IMR-90 (cell line): ENCODE measurements at regions not wholly inside any gene's neighbourhood (a gene's known extent, or its start where the extent isn't known, plus 50 kb on each side); places are given as distances from the start of the nearest gene placed in this dataset.

ENCODE experiments used
- ATAC-seq: fragments of 200-7000 bp; cut with Tn5 transposase; 2 replicates; pipeline ENCODE4 v1.9.1; 2020; ENCODE audit warnings: low read depth, mild to moderate bottlenecking, moderate library complexity
- BruUV-seq: library from RNA; stranded (reverse); fragments of 400-500 nt; replicated peaks from 2 replicates; lab custom pipeline; 2021; lab: Mats Ljungman, UMichigan
- CTCF ChIA-PET: fragments of 300-600 bp; formaldehyde crosslinking; extraction: SDS; loops from one replicate; lab custom pipeline; 2021; ENCODE audit warnings: antibody characterized with exemption; lab: Yijun Ruan, JAX
- POLR2A ChIA-PET: fragments of 300-600 bp; sonication (Branson Sonifier 250); formaldehyde crosslinking; loops from one replicate; lab custom pipeline; 2022; ENCODE audit warnings: antibody characterized with exemption; ENCODE audit not compliant: unreplicated experiment; lab: Charles Lee
- DNase-seq: peaks from one replicate; pipeline ENCODE4 v3.0.0; 2013
- H2AFZ ChIP-seq: replicated peaks from 2 replicates; pipeline ENCODE3; 2013; ENCODE audit warnings: low read length, mild to moderate bottlenecking; ENCODE audit not compliant: poor library complexity
- H2AK5ac ChIP-seq: 2 replicates; pipeline ENCODE4 v1.6.1; 2013; ENCODE audit warnings: low read depth, low read length, inconsistent platforms
- H2AK9ac ChIP-seq: replicated peaks from 2 replicates; pipeline ENCODE3; 2013; ENCODE audit warnings: mild to moderate bottlenecking, low read depth, low read length, moderate library complexity; ENCODE audit not compliant: poor library complexity
- H2BK120ac ChIP-seq: 2 replicates; pipeline ENCODE4 v1.6.1; 2013; ENCODE audit warnings: low read depth, low read length, inconsistent platforms
- H2BK15ac ChIP-seq: 3 replicates; pipeline ENCODE4 v1.6.1; 2013; ENCODE audit warnings: low read depth, low read length, inconsistent platforms
- H2BK20ac ChIP-seq: 2 replicates; pipeline ENCODE4 v1.6.1; 2013; ENCODE audit warnings: low read depth, mild to moderate bottlenecking, inconsistent platforms, low read length, moderate library complexity
- H2BK5ac ChIP-seq: 2 replicates; pipeline ENCODE4 v1.6.1; 2013; ENCODE audit warnings: mild to moderate bottlenecking, low read depth, low read length, inconsistent platforms; ENCODE audit not compliant: poor library complexity, severe bottlenecking
- H3K14ac ChIP-seq: replicated peaks from 2 replicates; pipeline ENCODE4 v1.6.1; 2013; ENCODE audit warnings: low read depth, low read length, inconsistent platforms
- H3K18ac ChIP-seq: 2 replicates; pipeline ENCODE4 v1.6.1; 2013; ENCODE audit warnings: low read depth, low read length, control low read depth
- H3K23ac ChIP-seq: 2 replicates; pipeline ENCODE4 v1.6.1; 2013; ENCODE audit warnings: low read depth, low read length, inconsistent platforms
- H3K27ac ChIP-seq: 2 replicates; pipeline ENCODE4 v1.5.1; 2013; ENCODE audit warnings: mild to moderate bottlenecking, control low read depth, low read length; ENCODE audit not compliant: insufficient read depth
- H3K27me3 ChIP-seq: 2 replicates; pipeline ENCODE4 v1.6.1; 2013; ENCODE audit warnings: low read length; ENCODE audit not compliant: control insufficient read depth, insufficient read depth
- H3K36me3 ChIP-seq: 2 replicates; pipeline ENCODE4 v1.6.1; 2013; ENCODE audit warnings: low read length, mixed read lengths; ENCODE audit not compliant: control insufficient read depth, insufficient read depth
- H3K4ac ChIP-seq: 2 replicates; pipeline ENCODE4 v1.6.1; 2013; ENCODE audit warnings: low read depth, low read length, inconsistent platforms
- H3K4me1 ChIP-seq: 2 replicates; pipeline ENCODE4 v1.6.1; 2013; ENCODE audit warnings: low read length, mixed read lengths; ENCODE audit not compliant: control insufficient read depth, insufficient read depth
- H3K4me2 ChIP-seq: 2 replicates; pipeline ENCODE4 v1.6.1; 2013; ENCODE audit warnings: low read depth, mild to moderate bottlenecking, control low read depth, low read length, moderate library complexity
- H3K4me3 ChIP-seq: 2 replicates; pipeline ENCODE4 v1.5.1; 2013; ENCODE audit warnings: low read depth, mild to moderate bottlenecking, control low read depth, low read length, moderate library complexity; ENCODE audit not compliant: insufficient read depth
- H3K56ac ChIP-seq: 2 replicates; pipeline ENCODE4 v1.6.1; 2013; ENCODE audit warnings: low read length, inconsistent platforms; ENCODE audit not compliant: insufficient read depth; ENCODE audit errors: extremely low read depth
- H3K79me1 ChIP-seq, 2 experiments: 2 replicates each; pipeline ENCODE4 v1.6.1; 2013; ENCODE audit warnings: low read length in 2 of 2, inconsistent platforms in 1 of 2, low read depth in 1 of 2
- H3K9ac ChIP-seq: 2 replicates; pipeline ENCODE4 v1.6.1; 2013; ENCODE audit warnings: low read depth, low read length, control low read depth
- H3K9me1 ChIP-seq: 2 replicates; pipeline ENCODE4 v1.6.1; 2013; ENCODE audit warnings: low read length, inconsistent platforms; ENCODE audit not compliant: insufficient read depth
- H3K9me3 ChIP-seq: 2 replicates; pipeline ENCODE4 v1.6.1; 2013; ENCODE audit warnings: low read length; ENCODE audit not compliant: control insufficient read depth, insufficient read depth
- H4K20me1 ChIP-seq: 2 replicates; pipeline ENCODE4 v1.6.1; 2013; ENCODE audit warnings: low read length, inconsistent platforms; ENCODE audit not compliant: insufficient read depth
- H4K5ac ChIP-seq: 2 replicates; pipeline ENCODE4 v1.6.1; 2013; ENCODE audit warnings: mild to moderate bottlenecking, low read depth, low read length, control low read depth
- H4K8ac ChIP-seq, 2 experiments: 2 replicates each; pipeline ENCODE4 v1.6.1; 2013; ENCODE audit warnings: low read depth in 2 of 2, low read length in 2 of 2, control low read depth in 1 of 2, inconsistent platforms in 1 of 2
- H4K91ac ChIP-seq: 2 replicates; pipeline ENCODE4 v1.6.1; 2013; ENCODE audit warnings: low read depth, low read length, inconsistent platforms; ENCODE audit not compliant: insufficient read depth
- CEBPB ChIP-seq: IDR thresholded peaks from 2 replicates; pipeline ENCODE4 v1.6.1; 2012; ENCODE audit warnings: low read depth, low read length, improper control_type of control experiment
- MXI1 ChIP-seq: IDR thresholded peaks from 2 replicates; pipeline ENCODE4 v1.6.1; 2012; ENCODE audit warnings: low read depth, mild to moderate bottlenecking, low read length, moderate library complexity, borderline replicate concordance
- RCOR1 ChIP-seq: IDR thresholded peaks from 2 replicates; pipeline ENCODE4 v1.6.1; 2012; ENCODE audit warnings: mild to moderate bottlenecking, low read length, improper control_type of control experiment; ENCODE audit not compliant: insufficient replicate concordance
- WGBS, 2 experiments: methylation state at CpG; one replicate each; pipeline versions ENCODE4 v1.1.5 to v1.1.7; 2013; ENCODE audit warnings: missing lambda C conversion rate in 2 of 2; ENCODE audit not compliant: insufficient read length in 1 of 2; ENCODE audit errors: extremely low coverage in 2 of 2; 5-methylcytosine and 5-hydroxymethylcytosine counted together
- dilution Hi-C: fragments of 300-500 bp; cut with HindIII; formaldehyde crosslinking; loops from one replicate; pipeline ENCODE4 v1.14.3; 2018; ENCODE audit warnings: low sequenced_read_pairs; ENCODE audit not compliant: unreplicated experiment
- in situ Hi-C: fragments of 300-500 bp; cut with MboI; formaldehyde crosslinking; loops from 3 replicates; pipeline ENCODE4 v1.14.3; 2019; ENCODE audit warnings: low sequenced_read_pairs, inconsistent platforms, mixed read lengths
- intact Hi-C: fragments of 100-400 bp; cut with micrococcal nuclease; formaldehyde crosslinking; loops from 2 replicates; pipeline ENCODE4 v1.10.0; 2022
- TF ChIP-seq, protein P1 (sequence below): fragments of 150-350 bp; IDR thresholded peaks from 2 replicates; pipeline ENCODE4 v1.6.1; 2016; ENCODE audit warnings: low read depth, mild to moderate bottlenecking, low read length, moderate library complexity, borderline replicate concordance

DNA sequence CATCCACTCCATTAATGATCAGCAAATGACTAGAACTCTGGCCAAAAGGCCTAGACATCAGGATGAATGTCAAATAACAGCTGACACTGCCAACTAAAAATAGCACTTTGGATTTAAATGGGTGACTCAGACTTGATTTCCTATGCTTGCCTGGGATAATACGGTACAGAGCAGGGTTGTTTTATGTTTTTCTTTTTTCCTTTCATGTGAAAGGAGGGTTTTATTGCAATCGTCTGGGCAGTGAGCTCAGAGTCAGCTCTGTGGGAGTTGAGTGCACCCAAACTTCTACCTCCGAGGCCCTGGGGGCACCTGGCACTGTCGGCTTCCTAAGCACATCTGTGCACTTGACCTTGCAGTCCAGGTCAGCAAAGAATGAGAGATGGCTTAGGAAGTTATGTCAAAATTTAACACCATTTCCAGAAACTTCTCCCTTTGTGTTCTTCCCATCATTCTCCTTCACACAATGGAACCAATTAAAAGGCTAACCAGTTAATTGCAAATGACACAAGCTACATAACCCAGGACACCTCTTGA lies 134.1 kb downstream of the LACC1 start:
- H2BK120ac ChIP-seq, result peak overlapping the region; percentile 8
- ChIA-PET CTCF (no interaction called here), POLR2A (no interaction called here)
- peak overlapping the region; percentile 32; the same call in 1 of the 2 replicates for H2BK20ac ChIP-seq
- H3K4me1 ChIP-seq, result 0 out of 2 replicates have a peak, but pooled peaks cover 2% of the 10 kb centered on the region
- ATAC-seq (peak; percentile 68), DNase-seq (peak; percentile 77)
- peak overlapping the region; percentile 37; the same call in 1 of the 2 replicates for H3K4ac ChIP-seq
- H2BK15ac ChIP-seq, result no peak overlapping the region
- no peaks in the 10 kb centered on the region for H3K36me3 ChIP-seq
- peaks cover 4% of the 10 kb centered on the region; the same call in 1 of the 2 replicates for H3K9me1 ChIP-seq
- BruUV-seq, result no TSS peak
- H3K18ac ChIP-seq, result no peak overlapping the region
- no peaks in the 10 kb centered on the region for H3K27me3 ChIP-seq
- no peaks in the 10 kb centered on the region for H3K79me1 ChIP-seq
- no peaks in the 10 kb centered on the region for H3K9me3 ChIP-seq
- H2AK5ac ChIP-seq, result peak overlapping the region; percentile 29; the same call in 1 of the 2 replicates
- no peak overlapping the region for H3K4me3 ChIP-seq
- no peak overlapping the region for H3K9ac ChIP-seq
- no peak overlapping the region for H4K91ac ChIP-seq
- no peak overlapping the region for H4K5ac ChIP-seq
- no peak overlapping the region for H2BK5ac ChIP-seq
- peak overlapping the region in 1 of 2 experiments; percentile 4; a peak in 1 of 4 replicates for H4K8ac ChIP-seq
- H2AK9ac ChIP-seq, result no peak overlapping the region
- H3K23ac ChIP-seq, result peak overlapping the region; percentile 26; the same call in 1 of the 2 replicates
- dilution Hi-C loops, result no loop called here
- no peak overlapping the region for H3K56ac ChIP-seq
- TF ChIP-seq MXI1, result no peak
- TF ChIP-seq RCOR1, result no peak
- TF ChIP-seq, protein P1, sequence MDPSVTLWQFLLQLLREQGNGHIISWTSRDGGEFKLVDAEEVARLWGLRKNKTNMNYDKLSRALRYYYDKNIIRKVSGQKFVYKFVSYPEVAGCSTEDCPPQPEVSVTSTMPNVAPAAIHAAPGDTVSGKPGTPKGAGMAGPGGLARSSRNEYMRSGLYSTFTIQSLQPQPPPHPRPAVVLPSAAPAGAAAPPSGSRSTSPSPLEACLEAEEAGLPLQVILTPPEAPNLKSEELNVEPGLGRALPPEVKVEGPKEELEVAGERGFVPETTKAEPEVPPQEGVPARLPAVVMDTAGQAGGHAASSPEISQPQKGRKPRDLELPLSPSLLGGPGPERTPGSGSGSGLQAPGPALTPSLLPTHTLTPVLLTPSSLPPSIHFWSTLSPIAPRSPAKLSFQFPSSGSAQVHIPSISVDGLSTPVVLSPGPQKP, result no peak
- no peak for TF ChIP-seq CEBPB
- H3K27ac ChIP-seq, result no peak overlapping the region
- 0 out of 2 replicates have a peak overlapping the region, but pooled peaks have one; percentile 51 for H3K4me2 ChIP-seq
- H2AFZ ChIP-seq, result peak overlapping the region; percentile 55
- intact Hi-C loops, result no loop called here
- H3K14ac ChIP-seq, result no peak overlapping the region; the same call in 1 of the 2 replicates
- WGBS, 2 experiments, result no CpG with 5 or more reads among the region's 4 CpGs
- in situ Hi-C loops, result no loop called here
- H4K20me1 ChIP-seq, result no peaks in the 10 kb centered on the region
